ENCODE measurements at regions not wholly inside any gene's neighbourhood (a gene's known extent, or its start where the extent isn't known, plus 50 kb on each side); places are given as distances from the start of the nearest gene placed in this dataset.

DNA sequence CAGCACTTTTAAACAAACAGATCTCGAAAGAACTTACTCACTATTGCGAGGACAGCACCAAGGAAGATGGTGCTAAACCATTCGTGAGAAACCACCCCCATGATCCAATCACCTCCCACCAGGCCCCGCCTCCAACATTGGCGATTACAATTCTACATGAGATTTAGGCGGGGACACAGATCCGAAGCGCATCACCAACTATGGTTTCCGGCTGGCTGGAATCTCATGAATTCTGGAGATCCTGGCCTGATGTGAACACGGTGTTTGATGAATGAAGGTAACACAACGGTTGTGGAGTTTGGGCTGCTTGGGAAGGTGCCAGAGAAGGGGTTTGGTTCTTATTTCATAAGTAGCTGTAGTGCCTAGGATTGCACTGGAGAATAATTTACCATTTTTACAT is 216.7 kb downstream of the EMX2 start:
- TF ChIP-seq EZH2 (IDR thresholded peaks at IDR 0.05; ENCODE audit: low read depth, unreplicated experiment) (no peak), STAT1 (IDR thresholded peaks at IDR 0.05; ENCODE audit: unreplicated experiment) (no peak)

Measured in GM23338 (cell line).